ENCODE measurements at regions not wholly inside any gene's neighbourhood (a gene's known extent, or its start where the extent isn't known, plus 50 kb on each side); places are given as distances from the start of the nearest gene placed in this dataset.

DNA sequence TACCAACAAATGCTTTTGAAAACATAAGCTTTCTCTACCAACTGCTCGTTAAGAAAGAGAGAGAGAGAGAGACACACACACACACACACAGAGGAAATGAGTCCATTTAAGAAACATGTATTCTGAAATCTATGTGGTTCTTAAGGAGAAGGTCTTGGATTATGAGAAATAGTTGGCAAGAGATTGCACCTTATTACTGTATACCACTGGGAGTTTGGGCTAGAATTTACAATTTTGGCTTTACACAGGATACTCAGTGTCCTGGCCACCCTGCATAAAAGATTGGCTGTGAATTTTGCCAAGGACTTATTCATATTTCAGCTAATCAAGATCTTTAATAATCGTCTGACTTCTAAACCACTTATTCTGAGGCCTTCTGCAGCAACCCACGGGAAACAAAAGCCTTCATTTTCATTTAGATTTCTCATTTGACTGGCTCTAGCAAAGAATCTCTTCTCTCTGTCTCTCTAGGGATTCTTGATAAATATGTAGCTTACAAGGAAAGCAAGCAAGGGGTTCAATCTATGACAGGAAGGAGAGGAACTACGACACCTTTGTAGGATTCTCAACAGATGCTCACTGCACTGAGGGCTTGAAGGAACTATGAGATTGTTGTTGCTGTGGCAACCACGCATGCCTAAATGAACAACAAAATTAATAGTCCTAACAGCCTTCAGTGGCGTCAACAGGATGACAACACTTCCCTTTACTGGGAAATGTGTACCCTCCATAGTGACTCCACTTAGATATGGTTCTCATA is 75.3 kb upstream of the GNAO1 start:
- no peak overlapping the region for H3K4me3 ChIP-seq (ENCODE audit: low read depth, low read length)
- H3K9me3 ChIP-seq (ENCODE audit: control insufficient read depth, insufficient read depth, low read length), result no peaks in the 10 kb centered on the region
- peak overlapping the region; percentile 8 for H3K27ac ChIP-seq (ENCODE audit: low read depth, low read length)
- no peaks in the 10 kb centered on the region for H3K27me3 ChIP-seq (ENCODE audit: control insufficient read depth, insufficient read depth, low read length)
- DNase-seq (ENCODE audit: low read depth in 4 of 6, low spot score in 6 of 6), result peak in 2 of 6 donors; percentile 73 to 94
- WGBS (ENCODE audit: insufficient coverage), result no CpG with 5 or more reads among the region's 6 CpGs
- H3K36me3 ChIP-seq (ENCODE audit: control insufficient read depth, insufficient read depth, low read length), result no peaks in the 10 kb centered on the region
- no peaks in the 10 kb centered on the region for H3K4me1 ChIP-seq (ENCODE audit: control insufficient read depth, insufficient read depth, low read length)

DNA sequence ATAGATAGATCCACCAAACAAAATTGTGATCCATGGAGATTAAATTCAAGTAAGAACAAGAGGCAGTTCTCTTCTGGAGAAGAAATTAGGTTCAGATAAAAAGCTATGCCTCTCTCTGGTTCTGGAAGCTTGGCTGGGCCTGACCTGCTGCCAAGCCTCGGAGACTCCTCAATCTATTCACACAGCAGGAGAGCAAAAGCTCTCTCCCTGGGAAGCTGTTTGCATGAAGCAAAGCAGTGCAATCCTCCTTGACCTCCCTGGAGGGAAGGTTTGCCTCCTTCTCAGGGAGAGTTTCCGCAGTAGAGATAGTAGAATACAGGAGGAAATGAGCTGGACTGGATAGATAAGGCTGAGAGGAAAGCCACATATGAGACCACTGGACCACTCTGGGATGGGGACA is 78.1 kb upstream of the GNAO1 start:
- WGBS (ENCODE audit: insufficient coverage), result 33% methylated on average over 1 of the region's 2 CpGs
- H3K27ac ChIP-seq (ENCODE audit: low read depth, low read length), result no peak overlapping the region

DNA sequence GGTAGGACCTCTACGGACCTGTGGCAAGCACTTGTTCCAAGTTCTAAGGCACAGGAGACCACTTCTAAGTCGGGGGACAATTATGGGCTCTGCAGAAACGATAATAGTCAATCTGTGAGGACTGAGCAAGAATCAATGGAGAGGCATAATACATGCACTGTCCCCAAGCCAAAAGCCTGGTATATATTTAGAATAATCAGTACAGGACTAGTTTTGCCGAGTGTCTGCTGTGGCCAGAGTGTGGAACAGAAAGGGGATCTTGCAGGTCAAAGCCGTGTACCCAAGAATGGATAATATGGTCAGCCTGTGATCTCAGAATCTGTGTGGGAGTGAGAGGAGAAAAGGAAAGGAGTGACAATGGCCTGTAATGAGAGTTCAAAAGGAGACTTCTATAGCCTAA is 80.2 kb upstream of the GNAO1 start:
- DNase-seq (ENCODE audit: low read depth in 4 of 6, low spot score in 6 of 6), result no peak
- H3K27ac ChIP-seq (ENCODE audit: low read depth, low read length), result no peak overlapping the region
- no peaks in the 10 kb centered on the region for H3K27me3 ChIP-seq (ENCODE audit: control insufficient read depth, insufficient read depth, low read length)
- H3K36me3 ChIP-seq (ENCODE audit: control insufficient read depth, insufficient read depth, low read length), result no peaks in the 10 kb centered on the region
- WGBS (ENCODE audit: insufficient coverage), result 89% methylated on average over 3 of the region's 5 CpGs
- H3K9me3 ChIP-seq (ENCODE audit: control insufficient read depth, insufficient read depth, low read length), result no peaks in the 10 kb centered on the region
- H3K4me3 ChIP-seq (ENCODE audit: low read depth, low read length), result no peak overlapping the region
- peaks cover 11% of the 10 kb centered on the region for H3K4me1 ChIP-seq (ENCODE audit: control insufficient read depth, insufficient read depth, low read length)

More for the DNA sequence above, 78.1 kb upstream of the GNAO1 start:
- Histone ChIP-seq H3K4me1 (ENCODE audit: control insufficient read depth, insufficient read depth, low read length) (peaks cover under 1% of the 10 kb centered on the region), H3K36me3 (ENCODE audit: control insufficient read depth, insufficient read depth, low read length) (no peaks in the 10 kb centered on the region), H3K27me3 (ENCODE audit: control insufficient read depth, insufficient read depth, low read length) (no peaks in the 10 kb centered on the region), H3K9me3 (ENCODE audit: control insufficient read depth, insufficient read depth, low read length) (no peaks in the 10 kb centered on the region), H3K4me3 (ENCODE audit: low read depth, low read length) (no peak overlapping the region)
- DNase-seq (ENCODE audit: low read depth in 4 of 6, low spot score in 6 of 6), result peak in 1 of 6 donors; percentile 26

DNA sequence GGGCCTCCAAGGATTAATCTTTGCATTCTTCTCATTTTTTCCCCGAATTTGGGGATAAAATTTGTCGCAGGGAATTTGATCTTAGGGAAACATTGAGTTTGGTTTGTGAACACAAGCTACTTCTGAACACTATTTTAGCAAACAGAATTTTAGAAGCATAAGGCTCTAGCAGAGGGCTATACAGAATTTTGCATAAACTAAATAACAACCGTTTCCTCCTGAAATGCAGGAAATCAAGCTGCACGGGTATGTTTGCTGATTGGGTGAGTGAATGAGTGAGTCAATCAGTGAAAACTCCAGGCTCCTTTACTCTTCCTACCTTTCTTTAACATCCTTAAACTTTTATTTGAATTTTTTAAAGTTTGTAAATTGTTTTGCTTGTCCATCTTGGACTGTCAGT is 81.3 kb upstream of the GNAO1 start:
- Histone ChIP-seq H3K4me3 (ENCODE audit: low read depth, low read length) (no peak overlapping the region), H3K27me3 (ENCODE audit: control insufficient read depth, insufficient read depth, low read length) (no peaks in the 10 kb centered on the region), H3K27ac (ENCODE audit: low read depth, low read length) (no peak overlapping the region), H3K4me1 (ENCODE audit: control insufficient read depth, insufficient read depth, low read length) (peaks cover 14% of the 10 kb centered on the region), H3K9me3 (ENCODE audit: control insufficient read depth, insufficient read depth, low read length) (no peaks in the 10 kb centered on the region), H3K36me3 (ENCODE audit: control insufficient read depth, insufficient read depth, low read length) (no peaks in the 10 kb centered on the region)
- WGBS (ENCODE audit: insufficient coverage), result no CpG with 5 or more reads among the region's 4 CpGs
- peak in 2 of 6 donors; percentile 4 to 40 for DNase-seq (ENCODE audit: low read depth in 4 of 6, low spot score in 6 of 6)

DNA sequence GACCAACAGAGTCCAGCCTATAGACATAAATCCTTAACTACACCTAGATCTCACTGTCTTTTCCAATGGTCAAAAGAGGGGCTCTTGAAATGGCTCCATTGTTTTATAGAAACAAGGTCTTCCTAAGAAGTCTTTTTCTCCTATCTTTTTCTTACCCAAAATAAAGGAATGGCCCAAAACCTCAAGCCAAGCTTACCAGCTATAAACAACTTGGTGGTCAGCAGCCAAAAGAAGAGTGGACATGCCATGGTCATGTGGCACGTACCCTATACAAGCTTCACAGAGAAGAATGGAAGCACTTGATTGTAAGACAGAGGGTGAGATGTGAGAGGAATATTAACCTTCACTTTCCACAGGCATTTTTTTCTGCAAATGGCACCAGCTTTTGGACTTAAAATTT is 82.1 kb upstream of the GNAO1 start:
- Histone ChIP-seq H3K9me3 (ENCODE audit: control insufficient read depth, insufficient read depth, low read length) (no peaks in the 10 kb centered on the region), H3K27ac (ENCODE audit: low read depth, low read length) (no peak overlapping the region), H3K36me3 (ENCODE audit: control insufficient read depth, insufficient read depth, low read length) (no peaks in the 10 kb centered on the region), H3K4me1 (ENCODE audit: control insufficient read depth, insufficient read depth, low read length) (peaks cover 14% of the 10 kb centered on the region), H3K4me3 (ENCODE audit: low read depth, low read length) (no peak overlapping the region), H3K27me3 (ENCODE audit: control insufficient read depth, insufficient read depth, low read length) (no peaks in the 10 kb centered on the region)
- DNase-seq (ENCODE audit: low read depth in 4 of 6, low spot score in 6 of 6), result peak in 2 of 6 donors; percentile 12 to 32
- WGBS (ENCODE audit: insufficient coverage), result no CpG with 5 or more reads among the region's 1 CpG

DNA sequence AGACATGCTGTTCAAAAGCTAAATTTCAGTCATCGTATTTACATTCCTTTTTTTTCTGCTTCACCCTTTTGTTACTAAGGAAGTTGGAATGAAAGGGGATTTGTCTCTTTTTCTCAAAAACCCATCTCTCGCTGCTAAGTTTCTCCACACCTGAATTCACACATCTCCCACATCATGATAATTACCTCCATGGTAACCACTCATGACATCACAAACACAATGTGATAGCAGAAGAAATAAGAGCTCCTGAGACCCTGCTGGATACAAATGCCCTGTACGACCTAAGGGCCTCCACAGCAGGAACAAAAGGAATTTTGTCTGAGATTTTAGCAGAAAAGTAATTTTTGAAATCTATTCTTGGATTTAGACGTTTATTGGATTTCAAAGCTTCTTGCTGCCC is 82.6 kb upstream of the GNAO1 start:
- Histone ChIP-seq H3K4me3 (ENCODE audit: low read depth, low read length) (no peak overlapping the region), H3K36me3 (ENCODE audit: control insufficient read depth, insufficient read depth, low read length) (no peaks in the 10 kb centered on the region), H3K27ac (ENCODE audit: low read depth, low read length) (no peak overlapping the region), H3K4me1 (ENCODE audit: control insufficient read depth, insufficient read depth, low read length) (peaks cover 14% of the 10 kb centered on the region), H3K9me3 (ENCODE audit: control insufficient read depth, insufficient read depth, low read length) (no peaks in the 10 kb centered on the region), H3K27me3 (ENCODE audit: control insufficient read depth, insufficient read depth, low read length) (no peaks in the 10 kb centered on the region)
- 46% methylated on average over 2 of the region's 4 CpGs for WGBS (ENCODE audit: insufficient coverage)
- peak in 2 of 6 donors; percentile 25 to 76 for DNase-seq (ENCODE audit: low read depth in 4 of 6, low spot score in 6 of 6)

DNA sequence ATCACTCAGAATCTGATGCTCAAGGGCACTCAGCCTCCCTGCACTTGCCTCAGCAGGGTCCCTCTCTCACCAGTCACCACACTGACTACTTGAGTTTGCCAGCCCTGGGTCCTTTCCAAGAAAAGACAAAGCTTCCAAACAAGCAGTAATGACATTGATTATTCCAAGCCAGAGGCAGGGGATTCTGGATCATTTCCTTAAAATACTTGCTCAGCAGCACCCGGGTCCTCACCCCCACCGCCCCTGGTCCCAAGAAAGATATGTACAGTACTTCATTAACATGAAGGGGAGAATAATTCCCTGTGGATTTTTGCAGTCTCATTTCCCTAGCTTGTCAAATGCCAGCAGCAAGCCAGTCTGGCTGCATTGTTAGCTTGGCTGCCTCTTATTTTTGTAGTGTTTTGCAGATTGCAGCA is 83.2 kb upstream of the GNAO1 start:
- Histone ChIP-seq H3K27me3 (ENCODE audit: control insufficient read depth, insufficient read depth, low read length) (no peaks in the 10 kb centered on the region), H3K9me3 (ENCODE audit: control insufficient read depth, insufficient read depth, low read length) (no peaks in the 10 kb centered on the region), H3K4me1 (ENCODE audit: control insufficient read depth, insufficient read depth, low read length) (peaks cover 14% of the 10 kb centered on the region), H3K27ac (ENCODE audit: low read depth, low read length) (no peak overlapping the region), H3K4me3 (ENCODE audit: low read depth, low read length) (no peak overlapping the region), H3K36me3 (ENCODE audit: control insufficient read depth, insufficient read depth, low read length) (no peaks in the 10 kb centered on the region)
- WGBS (ENCODE audit: insufficient coverage), result no CpG with 5 or more reads among the region's 2 CpGs
- peak in 4 of 6 donors; percentile 56 to 93 (median 80) for DNase-seq (ENCODE audit: low read depth in 4 of 6, low spot score in 6 of 6)

DNA sequence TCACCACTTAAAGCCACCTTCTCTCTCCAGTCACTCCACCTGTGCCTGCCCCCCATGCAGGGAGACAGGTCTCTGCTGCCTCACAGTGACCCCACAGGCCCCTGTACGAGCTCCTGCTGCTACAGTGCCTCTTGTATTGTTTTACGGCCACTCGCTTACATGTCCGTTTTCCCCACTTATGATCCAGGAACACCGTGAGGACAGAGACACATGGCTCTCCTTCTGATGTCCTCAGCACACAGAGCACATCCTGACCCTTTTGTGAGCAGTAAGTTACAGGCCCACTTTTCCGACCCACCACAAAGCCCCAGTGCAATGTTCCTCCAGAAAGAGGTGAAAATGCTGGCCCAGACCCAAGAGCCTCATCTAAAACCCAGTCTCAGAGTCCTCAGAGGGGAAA is 84.8 kb upstream of the GNAO1 start:
- DNase-seq (ENCODE audit: low read depth in 4 of 6, low spot score in 6 of 6), result peak in 1 of 6 donors; percentile 7
- no peaks in the 10 kb centered on the region for H3K36me3 ChIP-seq (ENCODE audit: control insufficient read depth, insufficient read depth, low read length)
- H3K4me3 ChIP-seq (ENCODE audit: low read depth, low read length), result no peak overlapping the region
- H3K27ac ChIP-seq (ENCODE audit: low read depth, low read length), result no peak overlapping the region
- peaks cover 25% of the 10 kb centered on the region for H3K4me1 ChIP-seq (ENCODE audit: control insufficient read depth, insufficient read depth, low read length)
- H3K27me3 ChIP-seq (ENCODE audit: control insufficient read depth, insufficient read depth, low read length), result no peaks in the 10 kb centered on the region
- 77% methylated on average over 5 of the region's 6 CpGs for WGBS (ENCODE audit: insufficient coverage)
- no peaks in the 10 kb centered on the region for H3K9me3 ChIP-seq (ENCODE audit: control insufficient read depth, insufficient read depth, low read length)

DNA sequence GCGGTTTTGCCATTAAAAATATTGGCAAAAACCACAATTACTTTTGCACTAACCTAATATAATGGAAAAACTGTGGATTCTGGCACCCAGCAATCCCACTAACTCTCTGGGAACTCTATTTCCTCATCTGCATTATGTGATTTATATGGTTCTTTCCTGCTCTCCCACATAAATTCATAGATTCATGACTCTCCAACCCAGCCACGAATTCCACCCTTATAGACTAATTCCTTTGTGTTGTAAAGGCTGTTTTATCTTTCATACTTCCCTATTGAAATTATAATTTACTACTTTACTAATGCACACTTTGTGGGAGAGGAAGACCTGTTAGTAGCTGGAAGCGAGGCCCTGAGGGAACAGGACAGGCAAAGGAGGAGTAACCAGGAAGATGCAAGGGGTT is 88.4 kb upstream of the GNAO1 start:
- WGBS (ENCODE audit: insufficient coverage), result no CpG with 5 or more reads among the region's 3 CpGs
- no peaks in the 10 kb centered on the region for H3K36me3 ChIP-seq (ENCODE audit: control insufficient read depth, insufficient read depth, low read length)
- DNase-seq (ENCODE audit: low read depth in 4 of 6, low spot score in 6 of 6), result peak in 1 of 6 donors; percentile 18
- H3K4me1 ChIP-seq (ENCODE audit: control insufficient read depth, insufficient read depth, low read length), result peaks cover 23% of the 10 kb centered on the region
- no peaks in the 10 kb centered on the region for H3K9me3 ChIP-seq (ENCODE audit: control insufficient read depth, insufficient read depth, low read length)
- H3K4me3 ChIP-seq (ENCODE audit: low read depth, low read length), result no peak overlapping the region
- no peaks in the 10 kb centered on the region for H3K27me3 ChIP-seq (ENCODE audit: control insufficient read depth, insufficient read depth, low read length)
- H3K27ac ChIP-seq (ENCODE audit: low read depth, low read length), result no peak overlapping the region

DNA sequence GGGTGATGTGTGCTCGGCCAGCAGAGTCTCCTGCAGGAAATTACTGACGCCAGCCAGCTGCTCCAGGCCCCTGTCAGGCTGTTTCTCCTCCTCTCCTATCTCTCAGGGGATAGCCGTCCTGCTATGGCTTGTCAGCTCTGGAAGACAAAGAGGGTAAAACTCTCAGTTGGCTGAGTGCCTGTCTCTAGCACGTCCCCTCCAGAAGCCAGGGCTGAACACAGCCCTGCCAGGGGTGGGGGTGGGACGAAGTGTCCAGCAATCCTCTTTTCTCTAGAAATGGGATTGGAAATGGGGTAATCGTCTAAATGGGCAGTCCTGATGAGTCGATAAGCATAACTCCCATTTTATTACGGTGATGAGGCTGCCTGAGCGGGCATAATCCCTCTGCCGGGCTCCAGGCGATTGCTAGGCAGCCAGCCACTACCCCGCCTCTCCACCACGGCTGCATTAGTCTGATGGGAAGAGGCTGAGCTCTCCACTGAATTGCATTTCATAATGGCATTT is 89.1 kb upstream of the GNAO1 start:
- peak overlapping the region; percentile 6 for H3K27ac ChIP-seq (ENCODE audit: low read depth, low read length)
- 21% methylated on average over 6 of the region's 13 CpGs for WGBS (ENCODE audit: insufficient coverage)
- H3K9me3 ChIP-seq (ENCODE audit: control insufficient read depth, insufficient read depth, low read length), result no peaks in the 10 kb centered on the region
- no peaks in the 10 kb centered on the region for H3K27me3 ChIP-seq (ENCODE audit: control insufficient read depth, insufficient read depth, low read length)
- H3K36me3 ChIP-seq (ENCODE audit: control insufficient read depth, insufficient read depth, low read length), result no peaks in the 10 kb centered on the region
- H3K4me1 ChIP-seq (ENCODE audit: control insufficient read depth, insufficient read depth, low read length), result peaks cover 21% of the 10 kb centered on the region
- H3K4me3 ChIP-seq (ENCODE audit: low read depth, low read length), result no peak overlapping the region
- peak in 2 of 6 donors; percentile 83 to 93 for DNase-seq (ENCODE audit: low read depth in 4 of 6, low spot score in 6 of 6)
